Pancreas (tissue), 10 donors: ENCODE measurements at regions not wholly inside any gene's neighbourhood (a gene's known extent, or its start where the extent isn't known, plus 50 kb on each side); places are given as distances from the start of the nearest gene placed in this dataset.

ENCODE experiments used
- ATAC-seq, 4 donors: fragments of 200-7000 bp; cut with Tn5 transposase; one replicate each; pipeline versions ENCODE4 v1.8.0 to v1.9.1; 2020; ENCODE audit warnings: mild to moderate bottlenecking in 4 of 4, moderate library complexity in 4 of 4
- DNase-seq, 6 donors: peaks; one replicate each; pipeline ENCODE4 v3.0.0-alpha.2; 2020
- FAIRE-seq: peaks from 2 replicates; lab custom pipeline; 2012; peaks lifted over from hg19 to GRCh38; lab: Jason Lieb, UNC
- H3K27ac ChIP-seq, 4 donors: fragments of 200-600 bp; sonication (generic); 1 replicate in 3 of 4; 2 replicates in 1 of 4; pipeline versions ENCODE4 v1.5.0 to v1.8.0; 2020
- H3K27me3 ChIP-seq, 4 donors: fragments of 200-600 bp; one replicate each; pipeline ENCODE4 v1.8.0; 2021
- H3K36me3 ChIP-seq, 3 donors: fragments of 200-600 bp; sonication (generic) in 1 of 3; one replicate each; pipeline versions ENCODE4 v1.5.0 to v1.8.0; 2020 to 2021
- H3K4me1 ChIP-seq, 3 donors: fragments of 200-600 bp; one replicate each; pipeline ENCODE4 v1.8.0; 2021
- H3K4me3 ChIP-seq, 4 donors: fragments of 200-600 bp; sonication (generic) in 2 of 4; one replicate each; pipeline versions ENCODE4 v1.5.0 to v1.8.0; 2020 to 2021
- H3K9me3 ChIP-seq, 4 donors: fragments of 200-600 bp; one replicate each; pipeline ENCODE4 v1.8.0; 2021
- WGBS, 2 donors: extraction: QIAGEN DNeasy Blood & Tissue Kit; methylation state at CpG; one replicate each; pipeline ENCODE4 v1.1.7; 2013; 5-methylcytosine and 5-hydroxymethylcytosine counted together
- intact Hi-C, 3 donors: fragments of 100-400 bp; cut with DNase I; formaldehyde crosslinking; loops; one replicate each; pipeline versions ENCODE4 v1.11.1 to v1.14.2; 2022
- TF ChIP-seq, protein P1 (sequence below), 4 donors: fragments of 200-600 bp; sonication (generic) in 3 of 4; IDR thresholded peaks; one replicate each; pipeline versions ENCODE4 v1.5.0 to v1.8.0; 2021; ENCODE audit warnings: antibody characterized with exemption in 4 of 4
- donor health status: healthy with polysubstance abuse.
- donor health status: DM: no; HTN: no; CAD: no; lungs with moderate emphysema.
- donor health status: DM: no; HTN: no; CAD: no.
- donor health status: control.
- donor health status: control.
- donor health status: Bipolar disorder and iron deficiency.
- donor health status: DM: yes; HTN: yes; CAD: no.
- donor health status: DM: no; HTN: no; CAD: no.
- donor health status: DM: no; HTN: no; CAD: no.
- donor health status: DM: yes; HTN: yes; CAD: no.

DNA sequence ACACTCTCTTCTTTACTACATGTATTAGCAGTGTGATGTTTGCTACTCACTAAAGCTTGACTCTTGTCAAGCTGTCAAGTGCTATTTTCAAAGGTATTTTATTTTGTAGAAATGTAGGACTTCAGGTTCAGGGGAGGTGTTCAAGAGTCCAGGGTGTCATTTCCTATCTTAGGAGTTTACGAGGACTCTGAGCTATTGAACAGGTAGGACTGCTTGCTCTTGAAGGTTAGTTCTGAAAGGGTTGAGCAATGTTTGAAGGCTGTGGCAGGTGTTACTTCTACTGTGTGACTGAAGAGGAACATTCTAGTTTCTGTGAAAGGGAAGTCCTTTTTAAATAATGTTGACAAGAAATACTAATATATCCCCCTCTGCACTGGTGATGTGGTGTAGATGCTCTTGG lies 1151.2 kb downstream of the PDHA2 start:
- H3K4me3 ChIP-seq: no peak overlapping the region
- no peak overlapping the region for H3K27ac ChIP-seq
- DNase-seq: no peak
- TF ChIP-seq, protein P1, sequence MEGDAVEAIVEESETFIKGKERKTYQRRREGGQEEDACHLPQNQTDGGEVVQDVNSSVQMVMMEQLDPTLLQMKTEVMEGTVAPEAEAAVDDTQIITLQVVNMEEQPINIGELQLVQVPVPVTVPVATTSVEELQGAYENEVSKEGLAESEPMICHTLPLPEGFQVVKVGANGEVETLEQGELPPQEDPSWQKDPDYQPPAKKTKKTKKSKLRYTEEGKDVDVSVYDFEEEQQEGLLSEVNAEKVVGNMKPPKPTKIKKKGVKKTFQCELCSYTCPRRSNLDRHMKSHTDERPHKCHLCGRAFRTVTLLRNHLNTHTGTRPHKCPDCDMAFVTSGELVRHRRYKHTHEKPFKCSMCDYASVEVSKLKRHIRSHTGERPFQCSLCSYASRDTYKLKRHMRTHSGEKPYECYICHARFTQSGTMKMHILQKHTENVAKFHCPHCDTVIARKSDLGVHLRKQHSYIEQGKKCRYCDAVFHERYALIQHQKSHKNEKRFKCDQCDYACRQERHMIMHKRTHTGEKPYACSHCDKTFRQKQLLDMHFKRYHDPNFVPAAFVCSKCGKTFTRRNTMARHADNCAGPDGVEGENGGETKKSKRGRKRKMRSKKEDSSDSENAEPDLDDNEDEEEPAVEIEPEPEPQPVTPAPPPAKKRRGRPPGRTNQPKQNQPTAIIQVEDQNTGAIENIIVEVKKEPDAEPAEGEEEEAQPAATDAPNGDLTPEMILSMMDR (IDR thresholded peaks at IDR 0.05): no peak
- no peaks in the 10 kb centered on the region for H3K36me3 ChIP-seq
- no peak for ATAC-seq
- no peaks in the 10 kb centered on the region for H3K27me3 ChIP-seq
- FAIRE-seq: no peak
- WGBS, 2 donors: 66 to 74% methylated on average over 1 of the region's 1 CpG
- intact Hi-C loops: no loop called here
- H3K4me1 ChIP-seq: no peaks in the 10 kb centered on the region
- H3K9me3 ChIP-seq: no peaks in the 10 kb centered on the region

DNA sequence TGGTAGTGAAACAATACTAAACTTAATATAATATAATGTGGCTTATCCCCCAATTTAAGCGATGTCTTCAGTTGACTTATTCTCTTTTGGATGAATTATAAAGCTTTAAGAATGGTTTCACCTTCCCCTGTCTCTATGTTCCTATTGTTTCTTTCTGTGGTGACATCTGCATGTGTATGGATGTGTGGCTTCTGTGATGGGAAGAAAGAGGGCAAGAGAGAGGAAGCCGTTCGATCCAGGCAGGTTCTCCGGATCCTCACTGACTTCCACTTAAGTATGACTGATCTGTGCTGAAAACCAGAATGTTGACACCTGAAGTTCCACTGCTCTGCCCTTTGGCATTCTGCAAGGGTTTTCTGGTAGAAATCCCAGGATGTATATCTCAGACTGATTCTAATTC lies 1150.8 kb downstream of the STPG2 start:
- no peak overlapping the region for H3K27ac ChIP-seq
- 74 to 80% methylated on average over 4 of the region's 4 CpGs for WGBS, 2 donors
- no peaks in the 10 kb centered on the region for H3K27me3 ChIP-seq
- H3K4me3 ChIP-seq: no peak overlapping the region
- intact Hi-C loops: no loop called here
- DNase-seq (no peak), FAIRE-seq (no peak), ATAC-seq (no peak)
- H3K36me3 ChIP-seq: no peaks in the 10 kb centered on the region
- H3K9me3 ChIP-seq: no peaks in the 10 kb centered on the region
- TF ChIP-seq, protein P1 (IDR thresholded peaks at IDR 0.05): no peak
- H3K4me1 ChIP-seq: no peaks in the 10 kb centered on the region

DNA sequence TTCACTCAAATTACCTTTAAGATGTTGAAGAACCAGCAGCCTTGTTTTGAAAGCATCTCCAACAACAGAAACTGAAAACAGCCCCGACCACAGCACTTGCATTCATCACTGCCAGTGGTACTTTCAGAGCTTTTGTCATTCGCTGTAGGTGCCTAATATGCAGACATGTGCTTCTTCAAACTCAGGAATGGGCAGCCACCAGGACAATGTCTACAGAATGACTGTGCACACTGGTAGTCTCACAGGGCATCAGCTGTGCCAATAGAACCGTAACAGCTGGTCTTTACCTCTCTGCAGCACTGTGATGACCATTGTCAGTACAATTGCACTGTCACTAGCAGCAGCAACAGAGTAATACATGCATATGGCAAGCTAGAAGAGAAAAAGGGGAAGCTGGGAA lies 1149.7 kb downstream of the STPG2 start:
- Histone ChIP-seq H3K36me3 (no peaks in the 10 kb centered on the region), H3K27ac (no peak overlapping the region), H3K27me3 (no peaks in the 10 kb centered on the region), H3K4me1 (no peaks in the 10 kb centered on the region), H3K4me3 (no peak overlapping the region), H3K9me3 (no peaks in the 10 kb centered on the region)
- whole genome bisulfite sequencing, 2 donors: 50 to 57% methylated on average over 3 of the region's 3 CpGs
- FAIRE-seq (no peak), DNase-seq (no peak), ATAC-seq (no peak)
- intact Hi-C loops: no loop called here
- TF ChIP-seq, protein P1 (IDR thresholded peaks at IDR 0.05): no peak

DNA sequence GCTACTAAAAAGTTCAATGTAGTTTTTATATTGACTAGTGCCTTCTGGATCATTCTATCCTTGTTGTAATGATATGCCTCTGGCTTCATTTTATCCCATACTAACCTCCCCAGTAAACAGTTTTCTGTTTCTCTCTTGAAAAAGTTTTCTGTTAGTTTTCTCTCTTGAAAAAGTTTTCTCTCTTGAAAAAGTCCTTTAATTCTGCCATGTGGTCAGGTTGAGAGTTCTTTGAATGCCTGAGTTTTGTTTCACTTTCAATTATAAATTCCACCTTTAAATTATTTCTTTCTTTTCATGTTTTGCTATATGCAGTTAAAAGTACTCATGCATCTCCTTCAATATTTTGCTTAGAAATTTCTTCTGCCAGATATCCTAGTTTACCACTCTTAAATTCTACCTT lies 1139.6 kb downstream of the STPG2 start:
- DNase-seq: no peak
- Histone ChIP-seq H3K27ac (no peak overlapping the region), H3K36me3 (no peaks in the 10 kb centered on the region), H3K27me3 (no peaks in the 10 kb centered on the region), H3K4me1 (no peaks in the 10 kb centered on the region), H3K9me3 (no peaks in the 10 kb centered on the region), H3K4me3 (no peak overlapping the region)
- intact Hi-C loops: no loop called here
- no peak for ATAC-seq
- TF ChIP-seq, protein P1 (IDR thresholded peaks at IDR 0.05): no peak
- no peak for FAIRE-seq

DNA sequence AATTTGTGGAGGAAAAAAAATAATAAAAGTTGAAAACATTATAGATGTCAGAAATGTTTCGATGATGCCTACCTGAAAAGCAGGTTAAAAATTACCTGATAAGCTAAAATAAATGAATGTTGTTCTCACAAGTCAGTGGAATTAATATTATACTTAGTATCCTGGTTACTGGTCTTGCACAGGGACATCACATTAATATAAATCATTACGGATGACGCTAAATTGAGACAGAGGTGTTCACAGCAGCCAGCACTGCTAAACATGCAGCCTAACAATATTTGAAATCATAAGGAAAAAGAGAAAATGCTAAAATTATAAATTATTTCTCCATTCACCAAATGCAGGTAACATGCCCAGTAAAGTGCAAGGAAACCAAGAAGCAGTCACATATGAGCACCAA lies 1130.0 kb downstream of the STPG2 start:
- Histone ChIP-seq H3K36me3 (no peaks in the 10 kb centered on the region), H3K27ac (no peak overlapping the region), H3K4me3 (no peak overlapping the region), H3K4me1 (no peaks in the 10 kb centered on the region), H3K27me3 (no peaks in the 10 kb centered on the region), H3K9me3 (no peaks in the 10 kb centered on the region)
- TF ChIP-seq, protein P1 (IDR thresholded peaks at IDR 0.05): no peak
- WGBS, 2 donors: 48 to 50% methylated on average over 3 of the region's 3 CpGs
- intact Hi-C loops: no loop called here
- peak in 3 of 4 donors; percentile 31 to 72 (median 60) for ATAC-seq
- DNase-seq: no peak
- FAIRE-seq: no peak
